DOHH2 (cell line): ENCODE measurements at regions not wholly inside any gene's neighbourhood (a gene's known extent, or its start where the extent isn't known, plus 50 kb on each side); places are given as distances from the start of the nearest gene placed in this dataset.

Experiments
- H3F3A ChIP-seq: fragments of 200-600 bp; sonication (generic), shearing (Covaris generic); 2 replicates; pipeline ENCODE4 v1.6.0; 2016; ENCODE audit warnings: antibody characterized with exemption, mild to moderate bottlenecking; ENCODE audit not compliant: control insufficient read depth, insufficient read depth
- H3K27ac ChIP-seq: fragments of 200-600 bp; sonication (generic); 2 replicates; pipeline ENCODE4 v1.5.1; 2014; ENCODE audit warnings: low read depth, mild to moderate bottlenecking, low read length, moderate library complexity
- H3K27me3 ChIP-seq: fragments of 200-600 bp; sonication (generic); 2 replicates; pipeline ENCODE4 v1.6.1; 2014; ENCODE audit warnings: mild to moderate bottlenecking, low read length, mixed read lengths; ENCODE audit not compliant: control insufficient read depth
- H3K36me3 ChIP-seq: fragments of 200-600 bp; sonication (generic); 2 replicates; pipeline ENCODE4 v1.6.1; 2014; ENCODE audit warnings: mild to moderate bottlenecking, low read length, moderate library complexity, mixed read lengths; ENCODE audit not compliant: control insufficient read depth
- H3K4me1 ChIP-seq: fragments of 200-600 bp; sonication (generic); 2 replicates; pipeline ENCODE4 v1.6.1; 2014; ENCODE audit warnings: mild to moderate bottlenecking, low read length, mixed read lengths; ENCODE audit not compliant: control insufficient read depth
- H3K4me2 ChIP-seq: fragments of 200-600 bp; sonication (generic); 2 replicates; pipeline ENCODE4 v1.6.0; 2014; ENCODE audit warnings: mild to moderate bottlenecking, low read length, moderate library complexity
- H3K4me3 ChIP-seq: fragments of 200-600 bp; sonication (generic); 2 replicates; pipeline ENCODE4 v1.5.1; 2014; ENCODE audit warnings: mild to moderate bottlenecking, low read length, mixed read lengths
- H3K79me2 ChIP-seq: fragments of 200-600 bp; sonication (generic); 2 replicates; pipeline ENCODE4 v1.6.1; 2014; ENCODE audit warnings: mild to moderate bottlenecking, low read length, mixed read lengths; ENCODE audit not compliant: control insufficient read depth
- H3K9me2 ChIP-seq: fragments of 200-600 bp; sonication (generic); replicated peaks from 2 replicates; pipeline ENCODE4 v1.6.1; 2014; ENCODE audit warnings: mild to moderate bottlenecking, low read length, mixed read lengths; ENCODE audit not compliant: control insufficient read depth
- H3K9me3 ChIP-seq: fragments of 200-600 bp; sonication (generic); 2 replicates; pipeline ENCODE4 v1.6.1; 2014; ENCODE audit warnings: antibody characterized with exemption, low read length, mixed read lengths; ENCODE audit not compliant: control insufficient read depth, insufficient read depth
- H4K20me1 ChIP-seq: fragments of 200-600 bp; sonication (generic); 2 replicates; pipeline ENCODE4 v1.6.0; 2014; ENCODE audit warnings: low read depth, mild to moderate bottlenecking, antibody characterized with exemption, low read length, moderate library complexity; ENCODE audit not compliant: control insufficient read depth, insufficient read depth
- CTCF ChIP-seq: fragments of 200-600 bp; sonication (generic); IDR thresholded peaks from one replicate; pipeline ENCODE4 v1.5.1; 2014; ENCODE audit warnings: antibody characterized with exemption, mild to moderate bottlenecking, low read depth, low read length; ENCODE audit not compliant: poor library complexity, severe bottlenecking
- EZH2phosphoT487 ChIP-seq: fragments of 200-600 bp; sonication (generic); IDR thresholded peaks from 2 replicates; pipeline ENCODE4 v1.6.1; 2017; ENCODE audit warnings: borderline replicate concordance, mild to moderate bottlenecking, antibody characterized with exemption, low read length, moderate library complexity, mixed read lengths

GRCh38 chr5:4514067-4514648, 626.0 kb upstream of the ADAMTS16 start:
- Histone ChIP-seq H3K79me2 (no peaks in the 10 kb centered on the region), H3F3A (no peaks in the 10 kb centered on the region), H4K20me1 (no peaks in the 10 kb centered on the region), H3K9me2 (no peaks in the 10 kb centered on the region), H3K4me2 (no peak overlapping the region), H3K27me3 (no peaks in the 10 kb centered on the region), H3K27ac (no peak overlapping the region), H3K36me3 (no peaks in the 10 kb centered on the region), H3K4me1 (no peaks in the 10 kb centered on the region), H3K4me3 (no peak overlapping the region), H3K9me3 (no peaks in the 10 kb centered on the region; the same call in 1 of the 2 replicates)
- TF ChIP-seq EZH2phosphoT487, result no peak

GRCh38 chr5:4518903-4519672, 621.0 kb upstream of the ADAMTS16 start:
- no peak overlapping the region for H3K4me3 ChIP-seq
- H4K20me1 ChIP-seq, result no peaks in the 10 kb centered on the region
- H3K27ac ChIP-seq, result no peak overlapping the region
- no peaks in the 10 kb centered on the region for H3K27me3 ChIP-seq
- H3K79me2 ChIP-seq, result no peaks in the 10 kb centered on the region
- H3F3A ChIP-seq, result no peaks in the 10 kb centered on the region
- no peaks in the 10 kb centered on the region for H3K4me1 ChIP-seq
- no peak overlapping the region for H3K4me2 ChIP-seq
- TF ChIP-seq EZH2phosphoT487 (no peak), CTCF (no peak)
- no peaks in the 10 kb centered on the region; the same call in 1 of the 2 replicates for H3K9me3 ChIP-seq
- H3K36me3 ChIP-seq, result no peaks in the 10 kb centered on the region
- no peaks in the 10 kb centered on the region for H3K9me2 ChIP-seq

- no peak for TF ChIP-seq CTCF
- no peak for TF ChIP-seq EZH2phosphoT487
- no peaks in the 10 kb centered on the region for H4K20me1 ChIP-seq
These were observed 619.6 kb upstream of the ADAMTS16 start for GRCh38 chr5:4520559-4520958.

GRCh38 chr5:4523038-4523437, 617.1 kb upstream of the ADAMTS16 start:
- H3K4me1 ChIP-seq, result no peaks in the 10 kb centered on the region
- no peak for TF ChIP-seq EZH2phosphoT487
- no peak for TF ChIP-seq CTCF
- no peak overlapping the region for H3K27ac ChIP-seq
- H3K9me2 ChIP-seq, result no peaks in the 10 kb centered on the region
- H3K4me3 ChIP-seq, result no peak overlapping the region
- no peaks in the 10 kb centered on the region; the same call in 1 of the 2 replicates for H3K9me3 ChIP-seq
- no peaks in the 10 kb centered on the region for H3K36me3 ChIP-seq
- H3F3A ChIP-seq, result no peaks in the 10 kb centered on the region
- H3K27me3 ChIP-seq, result no peaks in the 10 kb centered on the region
- no peaks in the 10 kb centered on the region for H3K79me2 ChIP-seq
- no peaks in the 10 kb centered on the region for H4K20me1 ChIP-seq
- no peak overlapping the region for H3K4me2 ChIP-seq

More at GRCh38 chr5:4520559-4520958, 619.6 kb upstream of the ADAMTS16 start:
- H3K4me1 ChIP-seq, result no peaks in the 10 kb centered on the region
- no peaks in the 10 kb centered on the region for H3K36me3 ChIP-seq
- H3K4me3 ChIP-seq, result no peak overlapping the region
- no peaks in the 10 kb centered on the region for H3K27me3 ChIP-seq
- no peaks in the 10 kb centered on the region for H3K9me2 ChIP-seq
- H3K79me2 ChIP-seq, result no peaks in the 10 kb centered on the region
- H3K9me3 ChIP-seq, result no peaks in the 10 kb centered on the region; the same call in 1 of the 2 replicates
- H3K4me2 ChIP-seq, result no peak overlapping the region
- no peaks in the 10 kb centered on the region for H3F3A ChIP-seq
- no peak overlapping the region for H3K27ac ChIP-seq
